ENCODE measurements at regions not wholly inside any gene's neighbourhood (a gene's known extent, or its start where the extent isn't known, plus 50 kb on each side); places are given as distances from the start of the nearest gene placed in this dataset.

DNA sequence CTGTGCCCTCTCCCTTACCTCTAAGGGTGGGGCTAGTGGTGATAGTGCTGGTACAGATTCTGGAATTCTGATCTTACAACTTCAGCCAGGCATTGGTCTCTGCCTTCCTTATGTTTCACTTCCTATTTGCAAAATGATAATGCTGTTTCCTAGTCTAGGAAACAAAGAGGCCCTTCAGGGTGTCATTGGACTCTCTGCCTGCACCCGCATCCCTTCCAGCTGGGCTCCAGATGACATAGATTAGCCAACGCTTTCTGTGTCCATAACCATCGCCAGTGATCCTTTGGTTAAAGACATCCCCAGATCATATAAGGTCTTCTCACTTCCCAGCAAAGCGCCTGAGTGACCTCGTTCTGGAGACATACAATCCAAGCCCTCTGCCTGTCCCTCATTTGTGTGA, 180.7 kb downstream of the ERCC6L2 start:
- TF ChIP-seq EZH2 (IDR thresholded peaks at IDR 0.05; ENCODE audit: borderline replicate concordance, low read length) = no peak
- TF ChIP-seq, protein P1, sequence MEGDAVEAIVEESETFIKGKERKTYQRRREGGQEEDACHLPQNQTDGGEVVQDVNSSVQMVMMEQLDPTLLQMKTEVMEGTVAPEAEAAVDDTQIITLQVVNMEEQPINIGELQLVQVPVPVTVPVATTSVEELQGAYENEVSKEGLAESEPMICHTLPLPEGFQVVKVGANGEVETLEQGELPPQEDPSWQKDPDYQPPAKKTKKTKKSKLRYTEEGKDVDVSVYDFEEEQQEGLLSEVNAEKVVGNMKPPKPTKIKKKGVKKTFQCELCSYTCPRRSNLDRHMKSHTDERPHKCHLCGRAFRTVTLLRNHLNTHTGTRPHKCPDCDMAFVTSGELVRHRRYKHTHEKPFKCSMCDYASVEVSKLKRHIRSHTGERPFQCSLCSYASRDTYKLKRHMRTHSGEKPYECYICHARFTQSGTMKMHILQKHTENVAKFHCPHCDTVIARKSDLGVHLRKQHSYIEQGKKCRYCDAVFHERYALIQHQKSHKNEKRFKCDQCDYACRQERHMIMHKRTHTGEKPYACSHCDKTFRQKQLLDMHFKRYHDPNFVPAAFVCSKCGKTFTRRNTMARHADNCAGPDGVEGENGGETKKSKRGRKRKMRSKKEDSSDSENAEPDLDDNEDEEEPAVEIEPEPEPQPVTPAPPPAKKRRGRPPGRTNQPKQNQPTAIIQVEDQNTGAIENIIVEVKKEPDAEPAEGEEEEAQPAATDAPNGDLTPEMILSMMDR (IDR thresholded peaks at IDR 0.05; ENCODE audit: low read length) = no peak
